ENCODE measurements at regions not wholly inside any gene's neighbourhood (a gene's known extent, or its start where the extent isn't known, plus 50 kb on each side); places are given as distances from the start of the nearest gene placed in this dataset.

DNA sequence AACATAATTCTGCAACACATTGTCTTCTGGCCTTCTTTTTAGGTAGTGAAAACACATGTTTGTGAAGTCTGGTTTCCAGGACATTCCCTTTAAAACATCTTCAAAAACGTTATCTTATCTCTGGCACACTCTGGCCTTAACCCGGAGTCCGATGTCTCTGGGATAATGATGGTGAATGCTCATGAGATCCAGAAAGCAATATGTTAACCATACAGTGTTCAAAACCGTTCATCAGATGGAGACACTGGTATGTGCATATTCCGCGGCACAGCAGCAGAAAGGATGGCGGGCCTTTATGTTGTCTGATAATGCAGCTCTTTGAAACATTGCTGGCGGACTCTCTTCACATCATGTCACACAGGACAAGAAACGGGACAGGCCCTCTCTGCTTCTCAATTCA lies 605.2 kb downstream of the CCDC171 start:
- no peak for DNase-seq

GRCh38 chr9:16161483-16161882 lies 608.6 kb downstream of the CCDC171 start:
- no peak for DNase-seq

- DNase-seq: no peak
Measured at GRCh38 chr9:16170119-16170518, 617.3 kb downstream of the CCDC171 start.

GRCh38 chr9:16171911-16172310 lies 619.1 kb downstream of the CCDC171 start:
- no peak for DNase-seq

DNA sequence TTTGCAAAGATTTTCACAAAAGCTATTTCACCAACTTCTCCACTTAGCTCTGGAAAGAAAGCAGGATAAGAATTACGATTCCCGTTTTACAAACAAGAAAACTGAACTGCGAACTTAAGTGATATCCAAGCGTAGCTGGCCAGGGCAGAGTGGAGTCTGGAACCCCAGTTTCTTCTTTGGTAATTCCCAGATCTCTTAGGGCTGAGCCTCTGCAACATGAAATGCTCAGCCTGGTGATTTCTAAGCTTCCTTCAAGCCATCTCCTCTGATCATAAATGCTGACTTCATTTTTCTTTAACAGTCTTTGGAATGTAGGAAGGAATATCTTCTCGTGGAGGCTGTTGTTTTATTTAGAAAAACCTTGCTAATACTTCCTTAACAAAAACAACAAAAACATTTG lies 620.0 kb downstream of the CCDC171 start:
- DNase-seq: no peak

GRCh38 chr9:16174915-16175314 lies 622.1 kb downstream of the CCDC171 start:
- DNase-seq: no peak

- no peak for DNase-seq
Measured at GRCh38 chr9:16175461-16175860, 622.6 kb downstream of the CCDC171 start.

DNA sequence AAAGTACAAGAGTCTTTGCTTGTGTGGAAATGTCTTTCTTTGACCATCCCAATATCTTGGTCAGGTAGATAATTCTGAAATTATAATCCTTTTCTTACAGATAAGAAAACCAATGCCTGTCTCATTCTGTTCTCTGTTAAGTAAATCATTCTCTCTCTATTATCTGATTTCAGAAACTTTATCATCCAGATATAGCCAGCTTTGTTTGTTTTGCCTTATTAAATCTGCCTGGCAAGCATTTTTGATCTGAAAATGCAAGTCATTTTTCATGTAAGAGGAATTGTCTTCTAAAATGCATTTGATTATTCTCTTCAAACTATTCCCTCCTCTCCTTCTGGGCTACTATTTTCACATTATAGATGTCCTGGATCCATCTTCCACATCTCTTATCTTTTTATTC lies 625.5 kb downstream of the CCDC171 start:
- DNase-seq: no peak

GRCh38 chr9:16179566-16179965 lies 626.7 kb downstream of the CCDC171 start:
- peak; percentile 20 for DNase-seq

- DNase-seq: no peak
Measured at GRCh38 chr9:16180091-16180490, 627.2 kb downstream of the CCDC171 start.

DNA sequence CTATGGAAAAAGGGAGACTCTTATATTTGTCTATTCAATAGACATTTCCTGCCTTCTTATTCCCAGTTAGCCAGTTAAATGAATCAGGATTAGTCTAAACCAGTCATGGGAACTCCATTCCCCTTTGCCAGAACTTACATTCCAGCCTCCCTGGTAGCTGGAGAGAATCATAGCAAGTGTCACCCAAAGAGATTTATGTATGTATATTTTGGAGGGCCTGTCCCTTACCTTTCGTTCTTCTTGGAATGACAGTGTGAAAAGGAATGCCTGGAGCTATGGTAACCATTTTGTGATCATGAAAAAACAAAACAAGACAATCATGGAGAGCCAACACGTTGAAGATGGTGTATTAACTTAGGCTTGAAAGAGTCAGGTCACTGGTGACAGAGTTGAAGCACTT lies 627.7 kb downstream of the CCDC171 start:
- DNase-seq: no peak

- DNase-seq: no peak
Measured at GRCh38 chr9:16181539-16181938, 628.7 kb downstream of the CCDC171 start.

DNA sequence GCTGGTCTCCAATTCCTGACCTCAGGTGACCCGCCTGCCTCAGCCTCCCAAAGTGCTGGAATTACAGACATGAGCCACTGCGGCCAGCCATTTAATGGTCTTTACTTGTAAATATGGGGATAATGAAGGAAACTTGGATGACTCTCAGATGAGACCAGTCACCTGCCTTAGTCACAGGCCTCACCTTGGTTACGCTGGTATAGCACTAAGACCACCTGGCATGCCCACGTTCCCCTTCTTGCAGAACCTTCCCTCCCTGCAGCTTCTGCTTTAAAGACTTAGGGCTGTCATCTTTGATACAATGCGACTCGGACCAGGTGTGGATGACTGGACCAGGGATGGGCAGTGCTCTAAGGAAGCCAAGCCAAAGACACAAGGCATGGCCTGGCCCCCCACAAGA lies 629.9 kb downstream of the CCDC171 start:
- no peak for DNase-seq

DNA sequence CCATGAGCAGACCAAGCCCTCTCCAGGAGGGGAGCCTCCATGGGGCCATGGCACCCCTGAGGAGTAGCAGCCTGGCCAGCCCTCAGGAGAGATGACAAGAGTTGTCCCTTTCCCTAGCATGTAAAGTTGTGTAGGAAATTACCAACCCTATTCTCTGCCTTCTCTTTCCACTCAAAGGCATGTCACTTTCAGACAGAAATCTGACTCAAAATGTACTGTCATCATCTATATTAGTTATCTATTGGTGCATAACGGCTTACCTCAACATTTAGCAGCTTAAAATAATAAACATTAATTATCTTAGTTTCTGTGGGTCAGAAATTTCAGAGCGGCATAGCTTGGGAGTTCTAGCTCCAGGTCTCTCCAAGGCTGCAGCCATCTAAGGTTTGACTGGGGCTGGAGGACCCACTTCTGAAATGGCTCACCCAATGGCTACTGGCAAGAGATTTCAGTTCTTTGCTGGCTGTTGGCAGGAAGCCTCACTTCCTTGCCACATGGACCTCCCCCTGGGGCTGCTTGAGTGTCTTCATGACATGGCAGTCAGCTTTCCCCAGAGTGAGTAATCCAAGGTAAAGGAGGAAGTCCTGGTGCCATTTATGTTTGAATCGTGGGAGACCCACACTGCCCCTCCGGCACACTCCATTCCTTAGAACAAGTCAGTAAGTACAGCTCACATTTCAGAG lies 632.3 kb downstream of the CCDC171 start:
- DNase-seq: no peak

DNA sequence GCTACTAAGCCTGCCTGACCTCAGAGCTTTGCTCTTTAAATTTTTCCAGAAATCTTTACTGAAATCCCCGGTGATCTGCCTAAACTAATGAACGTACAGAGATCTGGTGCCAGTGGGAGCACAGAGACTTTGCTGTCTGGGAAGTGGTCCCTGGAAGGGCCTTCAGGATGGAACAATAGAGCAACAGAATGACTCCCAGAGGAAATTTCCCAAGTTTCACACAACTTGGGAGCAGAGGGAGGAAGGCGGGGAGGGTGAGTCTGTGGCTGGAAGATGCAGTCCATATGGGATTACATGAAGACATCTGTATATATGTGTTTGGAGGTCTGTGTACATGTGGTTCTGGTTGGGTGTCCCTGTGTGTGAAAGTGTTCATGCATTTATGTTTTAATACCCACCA lies 638.3 kb downstream of the CCDC171 start:
- no peak for DNase-seq

DNA sequence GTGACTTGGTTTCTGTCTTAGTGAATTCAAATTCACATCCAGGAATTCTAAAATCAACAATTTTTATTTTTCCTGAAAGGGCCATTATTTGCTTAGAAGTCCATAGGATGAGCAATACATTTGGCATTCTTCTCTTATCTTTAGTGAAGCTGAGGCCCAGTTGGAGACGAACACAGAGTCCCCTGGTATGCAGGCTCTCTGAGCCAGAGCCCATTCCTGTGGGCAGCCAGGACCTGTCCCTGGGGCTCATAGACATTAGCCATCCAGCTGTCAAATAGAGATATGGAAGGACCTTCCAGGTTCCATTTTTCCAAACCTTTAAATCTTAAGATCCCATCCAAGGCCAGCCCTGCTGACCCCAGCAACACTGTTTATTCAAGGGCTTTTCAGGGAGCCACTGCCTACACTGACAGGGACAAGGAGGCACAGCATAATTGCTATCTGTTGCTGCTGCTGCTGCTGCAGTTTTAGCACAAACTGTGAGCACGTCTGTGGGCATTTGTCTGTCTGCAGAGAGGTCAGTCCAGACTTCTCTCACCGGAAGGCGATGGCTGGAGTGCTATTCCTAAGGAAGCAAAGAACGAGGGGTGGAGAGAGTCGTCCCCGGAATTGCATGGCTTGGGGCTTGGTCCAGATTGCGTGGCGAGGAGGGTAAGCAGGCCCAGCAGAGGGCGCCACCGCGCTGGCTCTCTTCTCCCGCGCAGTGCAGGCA lies 639.0 kb downstream of the CCDC171 start:
- DNase-seq: no peak

DNA sequence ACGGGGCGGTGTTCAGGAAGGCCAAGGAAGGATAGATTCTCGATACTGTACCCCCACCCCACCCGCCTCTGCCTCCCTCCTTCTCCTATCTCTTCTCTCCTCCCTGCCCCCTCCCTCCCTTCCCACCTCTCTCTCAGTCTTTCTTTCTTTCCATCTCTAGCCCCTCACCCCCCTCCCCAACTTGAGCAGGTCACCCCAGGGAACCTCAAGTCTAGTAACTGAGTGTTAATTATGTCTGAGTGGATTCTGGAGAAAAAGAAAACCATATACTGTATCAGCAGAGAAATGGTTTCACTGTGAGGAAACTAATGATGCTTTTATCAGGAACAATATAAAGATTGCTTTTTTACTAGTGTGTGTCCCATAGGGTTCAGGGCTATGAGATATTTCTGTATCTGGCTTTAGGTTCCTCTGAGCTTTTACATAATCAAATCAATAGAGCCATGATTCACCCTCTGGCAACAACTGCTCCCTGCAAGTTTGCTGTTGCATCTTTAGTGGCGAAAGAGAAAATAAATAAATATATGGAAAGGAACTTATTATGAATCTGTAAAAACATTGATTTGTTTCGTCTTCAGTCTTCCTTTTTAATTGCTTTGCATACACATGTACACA lies 639.7 kb downstream of the CCDC171 start:
- no peak for DNase-seq

DNA sequence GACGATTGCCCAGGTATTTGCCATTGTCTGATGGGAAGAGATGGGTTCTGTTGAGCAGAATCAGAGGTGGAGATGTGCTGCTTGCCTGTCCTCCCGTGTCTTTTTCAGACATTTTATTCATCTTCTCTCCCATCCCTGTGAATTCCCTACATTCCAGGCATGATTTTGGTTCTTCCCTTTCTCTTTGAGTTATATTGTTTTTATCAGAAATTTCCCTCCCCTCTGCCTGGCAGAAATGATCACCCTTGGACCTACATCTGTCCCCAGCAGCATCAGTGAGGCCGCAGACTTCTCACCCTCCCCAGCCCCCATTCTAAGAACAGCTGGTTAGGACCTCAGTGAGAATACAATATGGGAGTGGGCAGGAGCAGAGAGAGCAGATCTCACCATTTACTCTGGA lies 640.2 kb downstream of the CCDC171 start:
- DNase-seq: no peak

GRCh38 chr9:16196206-16196605 lies 643.4 kb downstream of the CCDC171 start:
- no peak for DNase-seq

- no peak for DNase-seq
Measured at GRCh38 chr9:16197578-16198370, 644.9 kb downstream of the CCDC171 start.

- DNase-seq: no peak
Measured at GRCh38 chr9:16198996-16199395, 646.2 kb downstream of the CCDC171 start.

DNA sequence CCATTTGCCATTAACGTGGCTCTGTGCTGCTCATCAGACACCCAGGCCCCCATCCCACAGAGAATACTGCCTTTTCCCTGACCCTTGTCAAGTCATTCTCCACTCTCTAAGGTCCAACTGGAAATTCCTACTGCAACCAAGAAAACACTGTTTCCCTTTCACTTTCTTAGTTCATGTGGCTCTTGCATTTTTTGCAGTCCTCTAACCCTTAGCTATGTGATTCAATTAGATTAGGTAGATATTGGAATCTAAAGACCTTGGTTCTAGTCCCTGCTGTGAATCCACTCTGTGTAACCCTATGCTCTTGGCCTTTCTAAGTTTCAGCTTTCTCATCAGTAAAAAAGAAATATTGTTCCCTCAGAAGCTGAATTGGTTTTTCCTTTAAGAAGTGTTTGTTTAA lies 649.4 kb downstream of the CCDC171 start:
- DNase-seq: no peak

- no peak for DNase-seq
Measured at GRCh38 chr9:16202914-16203728, 650.3 kb downstream of the CCDC171 start.

All from CD4-positive, alpha-beta T cell treated with Interleukin-15 for 1 hour (primary cell).